ENCODE measurements at regions not wholly inside any gene's neighbourhood (a gene's known extent, or its start where the extent isn't known, plus 50 kb on each side); places are given as distances from the start of the nearest gene placed in this dataset.

GRCh38 chr15:79674124-79674465 is 222.7 kb downstream of the MTHFS start:
- Histone ChIP-seq H3K9ac (ENCODE audit: low read length) (no peak overlapping the region), H3K9me2 (replicated peaks; ENCODE audit: low read length) (no peaks in the 10 kb centered on the region), H3K4me1 (ENCODE audit: insufficient read depth, low read length) (peaks cover 12% of the 10 kb centered on the region; the same call in 1 of the 2 replicates), H3K4me3 (ENCODE audit: low read length) (no peak overlapping the region), H3K9me3 (ENCODE audit: low read length) (no peaks in the 10 kb centered on the region), H3K79me2 (ENCODE audit: low read length) (no peaks in the 10 kb centered on the region), H3K4me2 (ENCODE audit: low read length) (no peak overlapping the region), H3K36me3 (ENCODE audit: low read depth, low read length) (no peaks in the 10 kb centered on the region), H3K27me3 (ENCODE audit: low read length) (no peaks in the 10 kb centered on the region), H3K27ac (ENCODE audit: low read length) (no peak overlapping the region), H3F3A (ENCODE audit: low read length, unreplicated experiment) (no peaks in the 10 kb centered on the region), H2AFZ (ENCODE audit: low read length) (no peak overlapping the region), H4K20me1 (ENCODE audit: low read length) (no peaks in the 10 kb centered on the region)
- intact Hi-C loops (cut with micrococcal nuclease), result no loop called here
- no peak for DNase-seq
- BruUV-seq (replicated peaks), result no TSS peak
- ATAC-seq, result no peak
- ChIA-PET CTCF (no interaction called here), POLR2A (ENCODE audit: unreplicated experiment) (no interaction called here)
- no peak for TF ChIP-seq EZH2 (IDR thresholded peaks at IDR 0.05; ENCODE audit: low read length, unreplicated experiment)
- no peak for TF ChIP-seq EZH2phosphoT487 (IDR thresholded peaks at IDR 0.05; ENCODE audit: borderline replicate concordance, low read length)
- TF ChIP-seq CTCF (conservative IDR thresholded peaks at IDR 0.05; ENCODE audit: low read depth, low read length), result no peak

- H4K20me1 ChIP-seq (ENCODE audit: low read length), result no peaks in the 10 kb centered on the region
- no peaks in the 10 kb centered on the region for H3K9me2 ChIP-seq (replicated peaks; ENCODE audit: low read length)
- H3K4me2 ChIP-seq (ENCODE audit: low read length), result no peak overlapping the region
- no peaks in the 10 kb centered on the region for H3K27me3 ChIP-seq (ENCODE audit: low read length)
- ChIA-PET POLR2A (ENCODE audit: unreplicated experiment) (no interaction called here), CTCF (no interaction called here)
- no peak for TF ChIP-seq EZH2 (IDR thresholded peaks at IDR 0.05; ENCODE audit: low read length, unreplicated experiment)
- no peak for TF ChIP-seq CTCF (conservative IDR thresholded peaks at IDR 0.05; ENCODE audit: low read depth, low read length)
- no peak for TF ChIP-seq EZH2phosphoT487 (IDR thresholded peaks at IDR 0.05; ENCODE audit: borderline replicate concordance, low read length)
- H3K27ac ChIP-seq (ENCODE audit: low read length), result no peak overlapping the region
- H3K4me1 ChIP-seq (ENCODE audit: insufficient read depth, low read length), result peaks cover 26% of the 10 kb centered on the region
- no peak overlapping the region for H2AFZ ChIP-seq (ENCODE audit: low read length)
- DNase-seq (no peak), ATAC-seq (no peak)
- intact Hi-C loops (cut with micrococcal nuclease), result no loop called here
- H3F3A ChIP-seq (ENCODE audit: low read length, unreplicated experiment), result no peaks in the 10 kb centered on the region
- H3K4me3 ChIP-seq (ENCODE audit: low read length), result no peak overlapping the region
- H3K79me2 ChIP-seq (ENCODE audit: low read length), result no peaks in the 10 kb centered on the region
- BruUV-seq (replicated peaks), result no TSS peak
- no peaks in the 10 kb centered on the region for H3K9me3 ChIP-seq (ENCODE audit: low read length)
- H3K9ac ChIP-seq (ENCODE audit: low read length), result no peak overlapping the region
- no peaks in the 10 kb centered on the region for H3K36me3 ChIP-seq (ENCODE audit: low read depth, low read length)
Measured at GRCh38 chr15:79675982-79676381, 220.8 kb downstream of the MTHFS start.

- no peaks in the 10 kb centered on the region for H3F3A ChIP-seq (ENCODE audit: low read length, unreplicated experiment)
- intact Hi-C loops (cut with micrococcal nuclease), result no loop called here
- H4K20me1 ChIP-seq (ENCODE audit: low read length), result no peaks in the 10 kb centered on the region
- no peak overlapping the region for H3K9ac ChIP-seq (ENCODE audit: low read length)
- no peaks in the 10 kb centered on the region for H3K9me2 ChIP-seq (replicated peaks; ENCODE audit: low read length)
- H3K36me3 ChIP-seq (ENCODE audit: low read depth, low read length), result no peaks in the 10 kb centered on the region
- no peak overlapping the region for H3K27ac ChIP-seq (ENCODE audit: low read length)
- POLR2A ChIA-PET (ENCODE audit: unreplicated experiment), result no interaction called here
- H3K4me2 ChIP-seq (ENCODE audit: low read length), result no peak overlapping the region
- H2AFZ ChIP-seq (ENCODE audit: low read length), result no peak overlapping the region
- H3K4me3 ChIP-seq (ENCODE audit: low read length), result no peak overlapping the region
- ATAC-seq, result no peak
- no peaks in the 10 kb centered on the region for H3K79me2 ChIP-seq (ENCODE audit: low read length)
- BruUV-seq (replicated peaks), result no TSS peak
- no peaks in the 10 kb centered on the region for H3K9me3 ChIP-seq (ENCODE audit: low read length)
- no peaks in the 10 kb centered on the region for H3K27me3 ChIP-seq (ENCODE audit: low read length)
- CTCF ChIA-PET, result no interaction called here
- TF ChIP-seq EZH2phosphoT487 (IDR thresholded peaks at IDR 0.05; ENCODE audit: borderline replicate concordance, low read length), result no peak
- TF ChIP-seq CTCF (conservative IDR thresholded peaks at IDR 0.05; ENCODE audit: low read depth, low read length), result no peak
- no peak for TF ChIP-seq EZH2 (IDR thresholded peaks at IDR 0.05; ENCODE audit: low read length, unreplicated experiment)
- DNase-seq, result no peak
- peaks cover 32% of the 10 kb centered on the region for H3K4me1 ChIP-seq (ENCODE audit: insufficient read depth, low read length)
Measured at GRCh38 chr15:79676621-79677020, 220.2 kb downstream of the MTHFS start.

Data from PC-3 (cell line).